GM23338 (cell line): ENCODE measurements at regions not wholly inside any gene's neighbourhood (a gene's known extent, or its start where the extent isn't known, plus 50 kb on each side); places are given as distances from the start of the nearest gene placed in this dataset.

ENCODE experiments used
- ATAC-seq: fragments of 200-7000 bp; cut with Tn5 transposase; 3 replicates; pipeline ENCODE4 v1.9.1; 2020
- DNase-seq: peaks from one replicate; pipeline ENCODE4 v3.0.0-alpha.2; 2015; ENCODE audit warnings: low spot score
- H2AFZ ChIP-seq: fragments of 200-600 bp; sonication (generic); 2 replicates; pipeline ENCODE4 v1.8.0; 2016; ENCODE audit warnings: antibody characterized with exemption, mild to moderate bottlenecking, moderate library complexity
- H3F3A ChIP-seq: fragments of 200-600 bp; sonication (generic); replicated peaks from 2 replicates; pipeline ENCODE4 v1.8.0; 2017; ENCODE audit warnings: antibody characterized with exemption, mixed run types, low read depth
- H3K27ac ChIP-seq: fragments of 200-600 bp; sonication (generic); 2 replicates; pipeline ENCODE4 v1.6.1; 2016; ENCODE audit warnings: low read depth
- H3K27me3 ChIP-seq: fragments of 200-600 bp; sonication (generic); 2 replicates; pipeline ENCODE4 v1.8.0; 2016; ENCODE audit warnings: mild to moderate bottlenecking, mixed run types, moderate library complexity; ENCODE audit not compliant: insufficient read depth
- H3K36me3 ChIP-seq: fragments of 200-600 bp; sonication (generic); 2 replicates; pipeline ENCODE4 v1.8.0; 2016; ENCODE audit warnings: mild to moderate bottlenecking; ENCODE audit not compliant: insufficient read depth
- H3K4me1 ChIP-seq: fragments of 200-600 bp; sonication (generic); 2 replicates; pipeline ENCODE4 v1.8.0; 2016; ENCODE audit warnings: mild to moderate bottlenecking, moderate library complexity; ENCODE audit not compliant: insufficient read depth
- H3K4me2 ChIP-seq: fragments of 200-600 bp; sonication (generic); 2 replicates; pipeline ENCODE4 v1.7.1; 2017; ENCODE audit warnings: mixed run types
- H3K4me3 ChIP-seq: fragments of 200-600 bp; sonication (generic); 2 replicates; pipeline ENCODE4 v1.6.1; 2016; ENCODE audit warnings: mixed run types
- H3K79me2 ChIP-seq: fragments of 200-600 bp; sonication (generic); replicated peaks from 2 replicates; pipeline ENCODE4 v1.8.0; 2017; ENCODE audit warnings: mild to moderate bottlenecking; ENCODE audit not compliant: insufficient read depth
- H3K9me2 ChIP-seq: fragments of 200-600 bp; sonication (generic); 2 replicates; pipeline ENCODE4 v1.8.0; 2017; ENCODE audit not compliant: insufficient read depth
- H4K20me1 ChIP-seq: fragments of 200-600 bp; sonication (generic); replicated peaks from 2 replicates; pipeline ENCODE4 v1.8.0; 2017; ENCODE audit warnings: mild to moderate bottlenecking; ENCODE audit not compliant: insufficient read depth
- H3K27ac Mint-ChIP-seq: 2 replicates; pipeline ENCODE4 v1.8.0; 2020; ENCODE audit warnings: inconsistent platforms, mild to moderate bottlenecking, moderate library complexity, mixed read lengths
- H3K27me3 Mint-ChIP-seq: 3 replicates; pipeline ENCODE4 v1.8.0; 2022; ENCODE audit warnings: low read depth, mild to moderate bottlenecking, moderate library complexity, mixed read lengths, inconsistent platforms; ENCODE audit not compliant: insufficient read depth, poor library complexity
- H3K36me3 Mint-ChIP-seq: 3 replicates; pipeline ENCODE4 v1.8.0; 2021; ENCODE audit warnings: low read depth, mild to moderate bottlenecking, inconsistent platforms, moderate library complexity, mixed read lengths
- H3K4me1 Mint-ChIP-seq: 3 replicates; pipeline ENCODE4 v1.8.0; 2020; ENCODE audit warnings: mild to moderate bottlenecking, inconsistent platforms, mixed read lengths
- H3K4me3 Mint-ChIP-seq: 3 replicates; pipeline ENCODE4 v1.8.0; 2021; ENCODE audit warnings: moderate library complexity, mild to moderate bottlenecking, inconsistent platforms, mixed read lengths
- H3K9me3 Mint-ChIP-seq: 3 replicates; pipeline ENCODE4 v1.8.0; 2020; ENCODE audit warnings: moderate library complexity, mild to moderate bottlenecking, inconsistent platforms, mixed read lengths
- CREB1 ChIP-seq: fragments of 250-450 bp; sonication (Bioruptor Pico); IDR thresholded peaks from 2 replicates; pipeline ENCODE4 v1.5.0; 2020; ENCODE audit warnings: low read depth, mild to moderate bottlenecking, moderate library complexity
- EZH2phosphoT487 ChIP-seq: fragments of 200-600 bp; sonication (generic); IDR thresholded peaks from one replicate; pipeline ENCODE4 v1.8.1; 2018; ENCODE audit warnings: antibody characterized with exemption; ENCODE audit not compliant: unreplicated experiment
- JUNB ChIP-seq: IDR thresholded peaks from one replicate; pipeline ENCODE4 v1.6.1; 2016; ENCODE audit warnings: antibody characterized with exemption; ENCODE audit not compliant: unreplicated experiment
- NANOG ChIP-seq: IDR thresholded peaks from 2 replicates; pipeline ENCODE4 v1.6.1; 2016; ENCODE audit warnings: antibody characterized with exemption, borderline replicate concordance
- ZNF114 ChIP-seq: fragments of 250-450 bp; sonication (Bioruptor Pico); IDR thresholded peaks from 2 replicates; pipeline ENCODE4 v1.5.0; 2020; ENCODE audit warnings: mild to moderate bottlenecking, moderate library complexity
- ZNF331 ChIP-seq: fragments of 250-450 bp; sonication (Bioruptor Pico); IDR thresholded peaks from 2 replicates; pipeline ENCODE4 v1.5.0; 2020; ENCODE audit warnings: low read depth, mild to moderate bottlenecking, moderate library complexity
- TF ChIP-seq, protein P1 (sequence below): fragments of 250-450 bp; sonication (Bioruptor Pico); IDR thresholded peaks from 2 replicates; pipeline ENCODE4 v1.5.0; 2020; ENCODE audit warnings: mild to moderate bottlenecking, moderate library complexity
- TF ChIP-seq, protein P2 (sequence below), 2 experiments: fragments of 200-600 bp in 1 of 2; sonication (generic) in 1 of 2; conservative IDR thresholded peaks; 2 replicates each; pipeline versions ENCODE4 v1.5.1 to v1.6.1; 2016 to 2017; ENCODE audit warnings: antibody characterized with exemption in 2 of 2, low read depth in 2 of 2, mild to moderate bottlenecking in 2 of 2, moderate library complexity in 1 of 2
- TF ChIP-seq, protein P3 (sequence below): IDR thresholded peaks from one replicate; pipeline ENCODE4 v1.6.1; 2018; ENCODE audit warnings: antibody characterized with exemption; ENCODE audit not compliant: unreplicated experiment

DNA sequence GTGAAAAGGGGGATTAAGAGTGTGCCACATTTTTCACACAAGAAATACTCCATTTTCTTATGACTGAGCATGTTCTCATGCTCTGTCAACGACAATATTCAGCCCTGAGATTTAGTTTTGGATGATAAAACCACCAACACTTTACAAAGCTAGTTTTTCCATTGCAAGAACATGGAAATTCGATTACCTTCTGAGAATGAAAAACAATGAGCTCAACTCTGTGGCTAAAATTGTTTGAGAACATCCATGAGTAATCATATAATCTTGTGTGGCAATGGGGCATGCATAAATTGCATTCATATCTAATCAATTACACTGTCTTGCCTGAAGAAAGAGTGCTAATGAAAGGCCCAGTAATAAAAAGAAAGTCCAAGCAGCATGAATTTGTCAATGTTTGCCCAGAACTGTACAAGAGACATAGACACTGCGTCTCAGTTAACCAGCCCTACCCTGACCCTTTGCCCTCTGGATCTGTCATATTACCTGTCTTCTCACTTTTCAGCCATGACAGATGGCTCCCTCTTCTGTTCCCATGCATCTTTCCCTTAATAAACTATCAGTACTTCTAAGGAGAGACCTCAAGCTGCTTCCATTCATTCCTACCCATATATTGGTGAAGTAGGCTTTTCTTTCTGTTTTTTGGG, 253.4 kb downstream of the FAM76B start:
- Mint-ChIP-seq H3K27me3 (peaks cover 3% of the 10 kb centered on the region), H3K9me3 (no peaks in the 10 kb centered on the region), H3K4me3 (no peak overlapping the region), H3K4me1 (no peaks in the 10 kb centered on the region), H3K27ac (no peak overlapping the region), H3K36me3 (no peaks in the 10 kb centered on the region)
- Histone ChIP-seq H3K79me2 (no peaks in the 10 kb centered on the region), H3K27ac (no peak overlapping the region), H3K4me3 (no peak overlapping the region), H3F3A (no peaks in the 10 kb centered on the region), H3K4me1 (no peaks in the 10 kb centered on the region), H3K9me2 (no peaks in the 10 kb centered on the region; the same call in 1 of the 2 replicates), H3K36me3 (no peaks in the 10 kb centered on the region), H4K20me1 (no peaks in the 10 kb centered on the region), H3K27me3 (no peaks in the 10 kb centered on the region), H2AFZ (no peak overlapping the region), H3K4me2 (no peak overlapping the region)
- TF ChIP-seq EZH2phosphoT487 (no peak), JUNB (no peak)
- TF ChIP-seq, protein P1, sequence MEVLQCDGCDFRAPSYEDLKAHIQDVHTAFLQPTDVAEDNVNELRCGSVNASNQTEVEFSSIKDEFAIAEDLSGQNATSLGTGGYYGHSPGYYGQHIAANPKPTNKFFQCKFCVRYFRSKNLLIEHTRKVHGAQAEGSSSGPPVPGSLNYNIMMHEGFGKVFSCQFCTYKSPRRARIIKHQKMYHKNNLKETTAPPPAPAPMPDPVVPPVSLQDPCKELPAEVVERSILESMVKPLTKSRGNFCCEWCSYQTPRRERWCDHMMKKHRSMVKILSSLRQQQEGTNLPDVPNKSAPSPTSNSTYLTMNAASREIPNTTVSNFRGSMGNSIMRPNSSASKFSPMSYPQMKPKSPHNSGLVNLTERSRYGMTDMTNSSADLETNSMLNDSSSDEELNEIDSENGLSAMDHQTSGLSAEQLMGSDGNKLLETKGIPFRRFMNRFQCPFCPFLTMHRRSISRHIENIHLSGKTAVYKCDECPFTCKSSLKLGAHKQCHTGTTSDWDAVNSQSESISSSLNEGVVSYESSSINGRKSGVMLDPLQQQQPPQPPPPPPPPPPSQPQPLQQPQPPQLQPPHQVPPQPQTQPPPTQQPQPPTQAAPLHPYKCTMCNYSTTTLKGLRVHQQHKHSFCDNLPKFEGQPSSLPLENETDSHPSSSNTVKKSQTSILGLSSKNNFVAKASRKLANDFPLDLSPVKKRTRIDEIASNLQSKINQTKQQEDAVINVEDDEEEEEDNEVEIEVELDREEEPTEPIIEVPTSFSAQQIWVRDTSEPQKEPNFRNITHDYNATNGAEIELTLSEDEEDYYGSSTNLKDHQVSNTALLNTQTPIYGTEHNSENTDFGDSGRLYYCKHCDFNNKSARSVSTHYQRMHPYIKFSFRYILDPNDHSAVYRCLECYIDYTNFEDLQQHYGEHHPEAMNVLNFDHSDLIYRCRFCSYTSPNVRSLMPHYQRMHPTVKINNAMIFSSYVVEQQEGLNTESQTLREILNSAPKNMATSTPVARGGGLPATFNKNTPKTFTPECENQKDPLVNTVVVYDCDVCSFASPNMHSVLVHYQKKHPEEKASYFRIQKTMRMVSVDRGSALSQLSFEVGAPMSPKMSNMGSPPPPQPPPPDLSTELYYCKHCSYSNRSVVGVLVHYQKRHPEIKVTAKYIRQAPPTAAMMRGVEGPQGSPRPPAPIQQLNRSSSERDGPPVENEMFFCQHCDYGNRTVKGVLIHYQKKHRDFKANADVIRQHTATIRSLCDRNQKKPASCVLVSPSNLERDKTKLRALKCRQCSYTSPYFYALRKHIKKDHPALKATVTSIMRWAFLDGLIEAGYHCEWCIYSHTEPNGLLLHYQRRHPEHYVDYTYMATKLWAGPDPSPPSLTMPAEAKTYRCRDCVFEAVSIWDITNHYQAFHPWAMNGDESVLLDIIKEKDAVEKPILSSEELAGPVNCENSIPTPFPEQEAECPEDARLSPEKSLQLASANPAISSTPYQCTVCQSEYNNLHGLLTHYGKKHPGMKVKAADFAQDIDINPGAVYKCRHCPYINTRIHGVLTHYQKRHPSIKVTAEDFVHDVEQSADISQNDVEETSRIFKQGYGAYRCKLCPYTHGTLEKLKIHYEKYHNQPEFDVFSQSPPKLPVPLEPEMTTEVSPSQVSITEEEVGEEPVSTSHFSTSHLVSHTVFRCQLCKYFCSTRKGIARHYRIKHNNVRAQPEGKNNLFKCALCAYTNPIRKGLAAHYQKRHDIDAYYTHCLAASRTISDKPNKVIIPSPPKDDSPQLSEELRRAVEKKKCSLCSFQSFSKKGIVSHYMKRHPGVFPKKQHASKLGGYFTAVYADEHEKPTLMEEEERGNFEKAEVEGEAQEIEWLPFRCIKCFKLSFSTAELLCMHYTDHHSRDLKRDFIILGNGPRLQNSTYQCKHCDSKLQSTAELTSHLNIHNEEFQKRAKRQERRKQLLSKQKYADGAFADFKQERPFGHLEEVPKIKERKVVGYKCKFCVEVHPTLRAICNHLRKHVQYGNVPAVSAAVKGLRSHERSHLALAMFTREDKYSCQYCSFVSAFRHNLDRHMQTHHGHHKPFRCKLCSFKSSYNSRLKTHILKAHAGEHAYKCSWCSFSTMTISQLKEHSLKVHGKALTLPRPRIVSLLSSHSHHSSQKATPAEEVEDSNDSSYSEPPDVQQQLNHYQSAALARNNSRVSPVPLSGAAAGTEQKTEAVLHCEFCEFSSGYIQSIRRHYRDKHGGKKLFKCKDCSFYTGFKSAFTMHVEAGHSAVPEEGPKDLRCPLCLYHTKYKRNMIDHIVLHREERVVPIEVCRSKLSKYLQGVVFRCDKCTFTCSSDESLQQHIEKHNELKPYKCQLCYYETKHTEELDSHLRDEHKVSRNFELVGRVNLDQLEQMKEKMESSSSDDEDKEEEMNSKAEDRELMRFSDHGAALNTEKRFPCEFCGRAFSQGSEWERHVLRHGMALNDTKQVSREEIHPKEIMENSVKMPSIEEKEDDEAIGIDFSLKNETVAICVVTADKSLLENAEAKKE (CRISPR knock-in tag), result no peak
- no peak for ATAC-seq
- no peak for DNase-seq

DNA sequence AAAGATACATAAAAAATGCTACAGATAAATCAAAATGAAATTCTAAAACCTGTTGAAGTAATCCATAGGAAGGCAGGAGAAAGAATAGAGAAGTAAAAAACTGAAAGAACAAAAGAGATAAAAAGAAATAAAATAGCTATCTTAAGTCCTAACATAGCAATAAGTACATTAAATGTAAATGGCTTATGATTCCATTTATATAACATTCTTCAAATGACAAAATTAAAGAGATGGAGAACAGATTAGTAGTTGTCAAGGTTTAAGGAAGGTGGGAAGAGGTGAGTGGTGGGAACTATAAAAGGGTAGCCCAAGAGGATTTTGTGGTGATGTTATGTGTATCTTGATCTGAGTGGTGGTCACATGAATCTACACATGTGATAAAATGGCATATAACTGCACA, 254.8 kb downstream of the FAM76B start:
- Mint-ChIP-seq H3K4me3 (no peak overlapping the region), H3K27me3 (peaks cover 3% of the 10 kb centered on the region), H3K9me3 (no peaks in the 10 kb centered on the region), H3K36me3 (no peaks in the 10 kb centered on the region), H3K27ac (no peak overlapping the region), H3K4me1 (no peaks in the 10 kb centered on the region)
- Histone ChIP-seq H3K27ac (no peak overlapping the region), H4K20me1 (no peaks in the 10 kb centered on the region), H3K4me3 (no peak overlapping the region), H3K4me1 (no peaks in the 10 kb centered on the region), H2AFZ (no peak overlapping the region), H3K79me2 (no peaks in the 10 kb centered on the region), H3K4me2 (no peak overlapping the region), H3K36me3 (no peaks in the 10 kb centered on the region), H3K9me2 (no peaks in the 10 kb centered on the region; the same call in 1 of the 2 replicates), H3F3A (no peaks in the 10 kb centered on the region), H3K27me3 (no peaks in the 10 kb centered on the region)
- DNase-seq, result no peak
- ATAC-seq, result no peak
- TF ChIP-seq ZNF114 (CRISPR knock-in tag) (no peak), ZNF331 (CRISPR knock-in tag) (no peak), CREB1 (no peak), EZH2phosphoT487 (no peak), NANOG (no peak)
- TF ChIP-seq, protein P2, sequence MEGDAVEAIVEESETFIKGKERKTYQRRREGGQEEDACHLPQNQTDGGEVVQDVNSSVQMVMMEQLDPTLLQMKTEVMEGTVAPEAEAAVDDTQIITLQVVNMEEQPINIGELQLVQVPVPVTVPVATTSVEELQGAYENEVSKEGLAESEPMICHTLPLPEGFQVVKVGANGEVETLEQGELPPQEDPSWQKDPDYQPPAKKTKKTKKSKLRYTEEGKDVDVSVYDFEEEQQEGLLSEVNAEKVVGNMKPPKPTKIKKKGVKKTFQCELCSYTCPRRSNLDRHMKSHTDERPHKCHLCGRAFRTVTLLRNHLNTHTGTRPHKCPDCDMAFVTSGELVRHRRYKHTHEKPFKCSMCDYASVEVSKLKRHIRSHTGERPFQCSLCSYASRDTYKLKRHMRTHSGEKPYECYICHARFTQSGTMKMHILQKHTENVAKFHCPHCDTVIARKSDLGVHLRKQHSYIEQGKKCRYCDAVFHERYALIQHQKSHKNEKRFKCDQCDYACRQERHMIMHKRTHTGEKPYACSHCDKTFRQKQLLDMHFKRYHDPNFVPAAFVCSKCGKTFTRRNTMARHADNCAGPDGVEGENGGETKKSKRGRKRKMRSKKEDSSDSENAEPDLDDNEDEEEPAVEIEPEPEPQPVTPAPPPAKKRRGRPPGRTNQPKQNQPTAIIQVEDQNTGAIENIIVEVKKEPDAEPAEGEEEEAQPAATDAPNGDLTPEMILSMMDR (conservative IDR thresholded peaks at IDR 0.05; ENCODE audit: low read depth in 2 of 2), result no peak
- TF ChIP-seq, protein P3, sequence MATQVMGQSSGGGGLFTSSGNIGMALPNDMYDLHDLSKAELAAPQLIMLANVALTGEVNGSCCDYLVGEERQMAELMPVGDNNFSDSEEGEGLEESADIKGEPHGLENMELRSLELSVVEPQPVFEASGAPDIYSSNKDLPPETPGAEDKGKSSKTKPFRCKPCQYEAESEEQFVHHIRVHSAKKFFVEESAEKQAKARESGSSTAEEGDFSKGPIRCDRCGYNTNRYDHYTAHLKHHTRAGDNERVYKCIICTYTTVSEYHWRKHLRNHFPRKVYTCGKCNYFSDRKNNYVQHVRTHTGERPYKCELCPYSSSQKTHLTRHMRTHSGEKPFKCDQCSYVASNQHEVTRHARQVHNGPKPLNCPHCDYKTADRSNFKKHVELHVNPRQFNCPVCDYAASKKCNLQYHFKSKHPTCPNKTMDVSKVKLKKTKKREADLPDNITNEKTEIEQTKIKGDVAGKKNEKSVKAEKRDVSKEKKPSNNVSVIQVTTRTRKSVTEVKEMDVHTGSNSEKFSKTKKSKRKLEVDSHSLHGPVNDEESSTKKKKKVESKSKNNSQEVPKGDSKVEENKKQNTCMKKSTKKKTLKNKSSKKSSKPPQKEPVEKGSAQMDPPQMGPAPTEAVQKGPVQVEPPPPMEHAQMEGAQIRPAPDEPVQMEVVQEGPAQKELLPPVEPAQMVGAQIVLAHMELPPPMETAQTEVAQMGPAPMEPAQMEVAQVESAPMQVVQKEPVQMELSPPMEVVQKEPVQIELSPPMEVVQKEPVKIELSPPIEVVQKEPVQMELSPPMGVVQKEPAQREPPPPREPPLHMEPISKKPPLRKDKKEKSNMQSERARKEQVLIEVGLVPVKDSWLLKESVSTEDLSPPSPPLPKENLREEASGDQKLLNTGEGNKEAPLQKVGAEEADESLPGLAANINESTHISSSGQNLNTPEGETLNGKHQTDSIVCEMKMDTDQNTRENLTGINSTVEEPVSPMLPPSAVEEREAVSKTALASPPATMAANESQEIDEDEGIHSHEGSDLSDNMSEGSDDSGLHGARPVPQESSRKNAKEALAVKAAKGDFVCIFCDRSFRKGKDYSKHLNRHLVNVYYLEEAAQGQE, result no peak
